ENCODE measurements at regions not wholly inside any gene's neighbourhood (a gene's known extent, or its start where the extent isn't known, plus 50 kb on each side); places are given as distances from the start of the nearest gene placed in this dataset.

DNA sequence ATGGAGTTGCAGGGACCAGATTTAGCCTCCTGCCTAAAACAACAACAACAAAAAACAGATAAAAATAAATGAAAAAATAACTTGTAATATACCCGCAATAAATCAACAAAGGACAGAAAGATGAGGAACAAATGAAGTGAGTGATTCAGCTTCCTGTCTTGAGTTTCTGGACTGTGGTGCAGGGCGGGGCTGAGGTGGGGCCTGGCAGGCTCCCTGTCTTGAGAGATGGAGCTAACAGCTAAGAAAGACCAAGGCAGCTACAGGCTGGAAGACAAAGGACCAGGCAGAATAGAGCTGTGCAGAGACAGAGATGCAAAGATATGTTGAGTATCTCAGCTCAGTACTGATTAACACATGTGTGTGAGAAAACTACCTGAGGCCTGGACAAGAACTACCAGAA, 879.2 kb downstream of the AACS start:
- H3K4me1 ChIP-seq (ENCODE audit: control insufficient read depth in 1 of 2, insufficient read depth in 2 of 2, low read length in 2 of 2): no peaks in the 10 kb centered on the region
- no peak overlapping the region for H3K27ac ChIP-seq (ENCODE audit: low read depth, low read length)
- no peak overlapping the region for H3K4me3 ChIP-seq (ENCODE audit: low read depth in 1 of 2, low read length in 2 of 2)
- no peak overlapping the region for H3K9ac ChIP-seq (ENCODE audit: low read depth in 1 of 2, low read length in 2 of 2)
- no peaks in the 10 kb centered on the region for H3K9me3 ChIP-seq (ENCODE audit: control insufficient read depth in 1 of 2, low read length in 2 of 2)
- no peaks in the 10 kb centered on the region for H3K27me3 ChIP-seq (ENCODE audit: control insufficient read depth in 1 of 2, insufficient read depth in 2 of 2, low read length in 2 of 2)
- H3K36me3 ChIP-seq (ENCODE audit: control insufficient read depth in 1 of 2, insufficient read depth in 2 of 2, low read length in 2 of 2): no peaks in the 10 kb centered on the region

DNA sequence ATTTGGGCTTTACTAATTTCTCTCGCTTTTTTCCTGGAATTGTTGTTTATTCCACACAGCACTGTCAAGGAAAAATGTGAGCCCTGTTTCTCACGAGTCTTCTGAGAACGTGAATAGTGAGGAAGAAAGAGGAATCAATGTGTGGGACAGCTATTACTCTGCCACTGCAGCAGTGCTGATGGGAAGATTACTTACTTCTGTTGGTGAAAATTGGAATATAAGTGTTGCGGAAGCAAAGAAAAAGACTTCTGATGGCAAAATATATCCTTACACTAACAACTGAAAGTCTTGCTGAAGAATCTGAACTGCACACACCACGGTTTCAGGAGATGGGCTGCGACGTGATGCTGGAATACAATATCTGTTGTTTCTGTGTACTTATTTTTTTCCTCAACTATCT, 884.2 kb downstream of the AACS start:
- Histone ChIP-seq H3K9me3 (ENCODE audit: control insufficient read depth in 1 of 2, low read length in 2 of 2) (peaks cover 0 to 4% of the 10 kb centered on the region in 2 donors), H3K36me3 (ENCODE audit: control insufficient read depth in 1 of 2, insufficient read depth in 2 of 2, low read length in 2 of 2) (no peaks in the 10 kb centered on the region), H3K9ac (ENCODE audit: low read depth in 1 of 2, low read length in 2 of 2) (no peak overlapping the region), H3K27me3 (ENCODE audit: control insufficient read depth in 1 of 2, insufficient read depth in 2 of 2, low read length in 2 of 2) (no peaks in the 10 kb centered on the region), H3K27ac (ENCODE audit: low read depth, low read length) (no peak overlapping the region), H3K4me3 (ENCODE audit: low read depth in 1 of 2, low read length in 2 of 2) (no peak overlapping the region), H3K4me1 (ENCODE audit: control insufficient read depth in 1 of 2, insufficient read depth in 2 of 2, low read length in 2 of 2) (no peaks in the 10 kb centered on the region)

DNA sequence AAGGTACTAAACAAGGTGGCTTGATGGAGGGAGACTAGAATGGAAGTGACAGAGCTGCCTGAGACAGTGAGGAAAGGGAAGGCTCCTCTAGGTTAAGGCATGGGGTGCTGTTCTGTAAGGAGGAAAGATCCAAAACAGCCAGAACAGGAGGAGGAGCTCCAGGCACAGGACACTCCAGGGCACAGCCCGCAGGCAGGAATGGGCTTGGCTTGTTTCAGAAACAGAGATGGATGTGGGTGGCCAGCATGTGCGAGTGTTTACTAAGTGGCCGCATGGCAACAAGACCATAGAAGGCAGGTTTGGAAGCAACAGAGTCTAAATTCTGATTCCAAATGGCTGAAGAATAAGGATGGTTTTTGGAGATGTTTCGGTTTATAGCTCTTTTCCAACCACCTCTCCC, 889.1 kb downstream of the AACS start:
- Histone ChIP-seq H3K27me3 (ENCODE audit: control insufficient read depth in 1 of 2, insufficient read depth in 2 of 2, low read length in 2 of 2) (no peaks in the 10 kb centered on the region), H3K27ac (ENCODE audit: low read depth, low read length) (no peak overlapping the region), H3K4me1 (ENCODE audit: control insufficient read depth in 1 of 2, insufficient read depth in 2 of 2, low read length in 2 of 2) (no peaks in the 10 kb centered on the region), H3K9me3 (ENCODE audit: control insufficient read depth in 1 of 2, low read length in 2 of 2) (peaks cover 0 to 11% of the 10 kb centered on the region in 2 donors), H3K36me3 (ENCODE audit: control insufficient read depth in 1 of 2, insufficient read depth in 2 of 2, low read length in 2 of 2) (no peaks in the 10 kb centered on the region), H3K4me3 (ENCODE audit: low read depth in 1 of 2, low read length in 2 of 2) (no peak overlapping the region), H3K9ac (ENCODE audit: low read depth in 1 of 2, low read length in 2 of 2) (no peak overlapping the region)

DNA sequence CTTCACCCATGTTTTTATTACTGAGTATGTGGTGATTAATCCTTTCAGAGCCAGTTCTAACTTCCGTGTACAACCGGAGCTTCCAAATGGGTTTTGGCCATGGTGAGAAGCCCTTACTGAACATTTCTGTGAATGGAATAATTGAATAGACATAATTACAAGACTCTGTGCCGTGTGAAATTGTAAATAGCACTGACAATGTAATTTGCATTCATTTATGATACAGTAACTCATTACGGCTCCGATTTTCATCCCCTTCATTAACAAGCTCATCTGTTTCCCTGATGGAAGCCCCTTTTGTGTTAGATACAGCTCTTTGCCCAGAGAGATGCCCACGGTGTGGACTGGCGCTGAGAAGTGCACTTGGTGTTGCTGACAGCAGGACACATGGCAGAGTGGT, 891.0 kb downstream of the AACS start:
- Histone ChIP-seq H3K4me1 (ENCODE audit: control insufficient read depth in 1 of 2, insufficient read depth in 2 of 2, low read length in 2 of 2) (no peaks in the 10 kb centered on the region), H3K9me3 (ENCODE audit: control insufficient read depth in 1 of 2, low read length in 2 of 2) (peaks cover 0 to 18% of the 10 kb centered on the region in 2 donors), H3K27ac (ENCODE audit: low read depth, low read length) (no peak overlapping the region), H3K36me3 (ENCODE audit: control insufficient read depth in 1 of 2, insufficient read depth in 2 of 2, low read length in 2 of 2) (no peaks in the 10 kb centered on the region), H3K4me3 (ENCODE audit: low read depth in 1 of 2, low read length in 2 of 2) (no peak overlapping the region), H3K9ac (ENCODE audit: low read depth in 1 of 2, low read length in 2 of 2) (no peak overlapping the region), H3K27me3 (ENCODE audit: control insufficient read depth in 1 of 2, insufficient read depth in 2 of 2, low read length in 2 of 2) (no peaks in the 10 kb centered on the region)

DNA sequence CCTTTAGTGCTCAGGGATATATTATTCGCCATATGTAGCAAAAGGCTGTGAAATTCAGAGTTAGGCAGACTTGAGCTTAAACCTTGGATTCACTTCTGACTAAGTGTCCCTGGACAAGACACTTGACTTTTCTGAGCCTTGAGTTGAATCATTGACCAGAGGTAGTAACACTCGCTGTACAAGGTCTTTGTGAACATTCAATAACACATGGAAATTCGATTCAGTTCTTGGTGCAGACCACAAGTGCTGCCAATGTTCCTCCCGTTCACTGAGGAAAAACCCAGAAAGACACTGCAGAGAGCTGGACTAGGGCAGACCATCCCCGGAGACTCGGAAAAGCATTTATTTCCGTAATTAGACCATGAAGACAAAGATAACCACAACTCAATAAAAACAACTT, 901.4 kb downstream of the AACS start:
- no peaks in the 10 kb centered on the region for H3K27me3 ChIP-seq (ENCODE audit: control insufficient read depth in 1 of 2, insufficient read depth in 2 of 2, low read length in 2 of 2)

DNA sequence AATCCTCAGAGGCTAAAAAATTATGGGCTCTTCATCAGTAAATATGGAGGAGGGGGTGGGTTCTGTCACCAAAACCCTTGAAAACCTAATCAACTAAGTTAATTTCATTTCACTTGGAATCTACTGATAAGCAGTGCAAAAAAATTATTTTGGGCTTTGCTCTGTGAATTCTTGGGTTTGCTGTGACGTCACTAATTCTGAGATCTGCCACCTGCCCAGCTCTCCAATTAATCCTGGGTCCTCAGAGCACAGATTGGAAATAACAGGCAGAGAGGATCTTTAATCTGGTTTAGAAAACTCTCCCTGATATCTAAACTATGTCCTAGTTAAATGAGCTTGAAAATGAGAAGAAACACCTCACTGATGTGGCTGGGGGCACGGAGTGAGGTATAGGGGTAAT, 903.2 kb downstream of the AACS start:
- Histone ChIP-seq H3K9me3 (ENCODE audit: control insufficient read depth in 1 of 2, low read length in 2 of 2) (peaks cover 0 to 6% of the 10 kb centered on the region in 2 donors), H3K4me1 (ENCODE audit: control insufficient read depth in 1 of 2, insufficient read depth in 2 of 2, low read length in 2 of 2) (no peaks in the 10 kb centered on the region)

More for the DNA sequence above, 901.4 kb downstream of the AACS start:
- Histone ChIP-seq H3K27ac (ENCODE audit: low read depth, low read length) (no peak overlapping the region), H3K36me3 (ENCODE audit: control insufficient read depth in 1 of 2, insufficient read depth in 2 of 2, low read length in 2 of 2) (no peaks in the 10 kb centered on the region), H3K9ac (ENCODE audit: low read depth in 1 of 2, low read length in 2 of 2) (no peak overlapping the region), H3K9me3 (ENCODE audit: control insufficient read depth in 1 of 2, low read length in 2 of 2) (peaks cover 0 to 7% of the 10 kb centered on the region in 2 donors), H3K4me3 (ENCODE audit: low read depth in 1 of 2, low read length in 2 of 2) (no peak overlapping the region), H3K4me1 (ENCODE audit: control insufficient read depth in 1 of 2, insufficient read depth in 2 of 2, low read length in 2 of 2) (no peaks in the 10 kb centered on the region)

DNA sequence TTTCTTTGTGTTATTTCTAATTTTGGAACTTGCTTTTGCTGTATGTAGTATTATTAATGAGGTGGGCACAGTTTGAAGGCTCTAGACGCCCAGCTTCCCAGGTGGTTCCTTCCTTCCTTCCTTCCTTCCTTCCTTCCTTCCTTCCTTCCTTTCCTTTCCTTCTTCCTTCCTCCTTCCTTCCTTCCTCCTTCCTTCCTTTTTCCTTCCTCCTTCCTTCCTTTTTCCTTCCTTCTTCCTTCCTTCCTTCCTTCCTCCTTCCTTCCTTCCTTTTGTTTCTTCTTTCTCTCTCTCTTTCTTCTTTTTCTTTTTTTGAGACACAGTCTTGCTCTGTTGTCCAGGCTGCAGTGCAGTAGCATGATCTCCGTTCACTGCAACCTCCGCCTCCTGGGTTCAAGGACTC, 906.7 kb downstream of the AACS start:
- H3K4me3 ChIP-seq (ENCODE audit: low read depth in 1 of 2, low read length in 2 of 2): no peak overlapping the region
- H3K9me3 ChIP-seq (ENCODE audit: control insufficient read depth in 1 of 2, low read length in 2 of 2): peaks cover 0 to 6% of the 10 kb centered on the region in 2 donors
- H3K36me3 ChIP-seq (ENCODE audit: control insufficient read depth in 1 of 2, insufficient read depth in 2 of 2, low read length in 2 of 2): no peaks in the 10 kb centered on the region
- H3K4me1 ChIP-seq (ENCODE audit: control insufficient read depth in 1 of 2, insufficient read depth in 2 of 2, low read length in 2 of 2): no peaks in the 10 kb centered on the region
- no peaks in the 10 kb centered on the region for H3K27me3 ChIP-seq (ENCODE audit: control insufficient read depth in 1 of 2, insufficient read depth in 2 of 2, low read length in 2 of 2)
- H3K9ac ChIP-seq (ENCODE audit: low read depth in 1 of 2, low read length in 2 of 2): no peak overlapping the region
- H3K27ac ChIP-seq (ENCODE audit: low read depth, low read length): no peak overlapping the region

More for the DNA sequence above, 903.2 kb downstream of the AACS start:
- Histone ChIP-seq H3K36me3 (ENCODE audit: control insufficient read depth in 1 of 2, insufficient read depth in 2 of 2, low read length in 2 of 2) (no peaks in the 10 kb centered on the region), H3K27me3 (ENCODE audit: control insufficient read depth in 1 of 2, insufficient read depth in 2 of 2, low read length in 2 of 2) (no peaks in the 10 kb centered on the region), H3K27ac (ENCODE audit: low read depth, low read length) (no peak overlapping the region), H3K4me3 (ENCODE audit: low read depth in 1 of 2, low read length in 2 of 2) (no peak overlapping the region), H3K9ac (ENCODE audit: low read depth in 1 of 2, low read length in 2 of 2) (no peak overlapping the region)

DNA sequence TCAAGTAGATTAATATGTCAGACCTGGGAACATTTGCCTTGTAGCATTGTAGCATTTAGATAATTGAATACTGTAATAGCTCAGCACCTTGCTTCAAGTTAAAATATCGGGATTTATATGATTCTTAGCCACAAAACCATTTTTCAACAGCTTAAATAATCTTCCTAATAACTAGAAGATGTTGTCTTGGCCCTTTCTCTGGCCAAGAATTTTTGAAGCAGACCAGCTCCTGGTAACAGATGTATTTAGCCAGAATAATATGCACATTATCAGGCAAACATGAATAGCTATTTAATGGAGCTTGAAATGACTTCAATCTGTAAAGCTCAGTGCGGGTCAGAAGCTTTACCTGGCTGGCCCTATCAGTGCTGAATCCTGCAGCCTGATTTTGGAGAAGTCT, 913.1 kb downstream of the AACS start:
- no peak overlapping the region for H3K27ac ChIP-seq (ENCODE audit: low read depth, low read length)
- no peaks in the 10 kb centered on the region for H3K27me3 ChIP-seq (ENCODE audit: control insufficient read depth in 1 of 2, insufficient read depth in 2 of 2, low read length in 2 of 2)
- H3K4me1 ChIP-seq (ENCODE audit: control insufficient read depth in 1 of 2, insufficient read depth in 2 of 2, low read length in 2 of 2): no peaks in the 10 kb centered on the region
- H3K36me3 ChIP-seq (ENCODE audit: control insufficient read depth in 1 of 2, insufficient read depth in 2 of 2, low read length in 2 of 2): no peaks in the 10 kb centered on the region
- H3K9me3 ChIP-seq (ENCODE audit: control insufficient read depth in 1 of 2, low read length in 2 of 2): no peaks in the 10 kb centered on the region
- no peak overlapping the region for H3K9ac ChIP-seq (ENCODE audit: low read depth in 1 of 2, low read length in 2 of 2)
- H3K4me3 ChIP-seq (ENCODE audit: low read depth in 1 of 2, low read length in 2 of 2): no peak overlapping the region

DNA sequence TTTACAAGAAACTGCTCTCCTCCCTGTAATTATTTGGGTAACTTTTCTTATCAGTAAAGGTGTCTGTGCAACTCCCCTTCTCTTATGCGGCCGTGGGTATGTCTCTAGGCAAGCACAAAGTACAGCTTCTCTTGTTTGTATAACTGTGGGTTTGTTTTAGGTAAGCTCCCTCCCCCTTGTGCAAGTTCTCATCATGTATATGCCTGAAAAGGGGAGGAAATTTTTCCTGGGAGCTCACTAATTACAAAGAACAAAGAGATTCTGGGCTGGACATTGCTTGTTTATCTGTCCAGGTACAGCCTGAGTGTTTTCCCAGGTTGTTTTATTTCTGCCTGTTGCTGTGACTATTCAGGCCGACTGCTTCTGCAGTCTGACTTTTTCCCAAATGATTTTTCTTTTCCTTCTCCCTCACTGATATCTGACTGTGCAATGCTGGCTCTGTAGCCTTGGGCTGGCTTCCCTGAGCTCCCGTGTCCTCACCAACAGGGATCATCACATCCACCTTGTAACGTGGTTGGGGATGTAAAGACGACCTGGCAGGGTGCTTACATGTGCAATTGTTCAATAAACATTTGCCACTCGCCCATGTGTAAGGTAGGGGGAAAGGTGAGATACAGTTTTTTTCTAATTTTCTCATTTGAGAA, 916.5 kb downstream of the AACS start:
- no peak overlapping the region for H3K4me3 ChIP-seq (ENCODE audit: low read depth in 1 of 2, low read length in 2 of 2)
- H3K27ac ChIP-seq (ENCODE audit: low read depth, low read length): no peak overlapping the region

DNA sequence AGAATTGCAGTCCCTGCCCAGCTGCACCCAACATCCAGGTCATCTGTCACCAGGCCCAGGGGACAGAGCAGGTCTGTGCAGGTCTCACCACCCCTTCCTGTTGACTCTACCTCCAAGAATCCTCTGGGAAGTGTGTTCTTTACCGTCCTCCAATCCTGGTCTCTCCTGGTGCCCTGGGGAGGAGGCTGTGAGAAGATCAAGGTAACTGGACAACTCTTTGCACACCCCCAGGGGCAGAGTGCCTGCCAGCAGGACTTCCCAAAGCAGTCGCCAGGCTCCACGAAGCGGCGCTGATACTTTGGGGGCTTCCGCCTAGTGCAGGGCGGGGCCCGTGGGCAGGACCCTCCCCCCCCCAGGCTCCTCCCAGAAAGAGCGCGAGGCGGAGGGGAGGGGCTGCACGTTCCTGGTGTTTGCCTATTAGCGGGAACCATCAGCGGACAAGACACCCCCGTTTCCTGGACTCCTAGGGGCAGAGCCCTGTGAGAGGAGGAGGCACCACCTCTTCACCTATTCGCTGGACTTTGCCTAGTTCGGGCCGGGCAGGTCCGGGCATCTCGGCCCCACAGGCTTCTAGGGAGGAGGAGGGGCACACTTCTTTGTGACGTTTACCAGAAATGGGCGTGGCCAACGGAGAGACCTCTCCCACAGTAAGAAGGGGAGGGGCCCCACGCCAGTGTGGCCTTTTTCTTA, 918.0 kb downstream of the AACS start:
- peak overlapping the region; percentile 36 to 56 for H3K4me3 ChIP-seq (ENCODE audit: low read depth in 1 of 2, low read length in 2 of 2)
- peak overlapping the region in 1 of 2 donors; percentile 54 for H3K9ac ChIP-seq (ENCODE audit: low read depth in 1 of 2, low read length in 2 of 2)
- H3K36me3 ChIP-seq (ENCODE audit: control insufficient read depth in 1 of 2, insufficient read depth in 2 of 2, low read length in 2 of 2): no peaks in the 10 kb centered on the region
- no peaks in the 10 kb centered on the region for H3K27me3 ChIP-seq (ENCODE audit: control insufficient read depth in 1 of 2, insufficient read depth in 2 of 2, low read length in 2 of 2)
- no peaks in the 10 kb centered on the region for H3K9me3 ChIP-seq (ENCODE audit: control insufficient read depth in 1 of 2, low read length in 2 of 2)
- H3K4me1 ChIP-seq (ENCODE audit: control insufficient read depth in 1 of 2, insufficient read depth in 2 of 2, low read length in 2 of 2): no peaks in the 10 kb centered on the region
- peak overlapping the region; percentile 26 for H3K27ac ChIP-seq (ENCODE audit: low read depth, low read length)

More for the DNA sequence above, 916.5 kb downstream of the AACS start:
- Histone ChIP-seq H3K4me1 (ENCODE audit: control insufficient read depth in 1 of 2, insufficient read depth in 2 of 2, low read length in 2 of 2) (no peaks in the 10 kb centered on the region), H3K9me3 (ENCODE audit: control insufficient read depth in 1 of 2, low read length in 2 of 2) (no peaks in the 10 kb centered on the region), H3K27me3 (ENCODE audit: control insufficient read depth in 1 of 2, insufficient read depth in 2 of 2, low read length in 2 of 2) (no peaks in the 10 kb centered on the region), H3K36me3 (ENCODE audit: control insufficient read depth in 1 of 2, insufficient read depth in 2 of 2, low read length in 2 of 2) (no peaks in the 10 kb centered on the region), H3K9ac (ENCODE audit: low read depth in 1 of 2, low read length in 2 of 2) (no peak overlapping the region)
